MCF 10A (cell line): ENCODE measurements at regions not wholly inside any gene's neighbourhood (a gene's known extent, or its start where the extent isn't known, plus 50 kb on each side); places are given as distances from the start of the nearest gene placed in this dataset.

Experiments used
- BruUV-seq: library from RNA; stranded (reverse); fragments of 400-500 nt; replicated peaks from 2 replicates; lab custom pipeline; 2021; lab: Mats Ljungman, UMichigan
- CTCF ChIA-PET: fragments of 300-600 bp; sonication (Branson Sonifier 250); formaldehyde crosslinking; extraction: SDS; loops from one replicate; lab custom pipeline; 2021; ENCODE audit warnings: antibody characterized with exemption, inconsistent platforms; lab: Yijun Ruan, JAX
- POLR2A ChIA-PET: fragments of 300-600, 350-650 bp; sonication (Branson Sonifier 250); formaldehyde crosslinking; extraction: SDS; loops from one replicate; lab custom pipeline; 2020; ENCODE audit warnings: antibody characterized with exemption, inconsistent platforms; lab: Yijun Ruan, JAX
- DNase-seq: peaks from one replicate; pipeline ENCODE4 v3.0.0-alpha.2; 2018; ENCODE audit not compliant: unreplicated experiment
- H3K27ac Mint-ChIP-seq: one replicate; pipeline ENCODE4 v1.8.0; 2022; ENCODE audit warnings: mild to moderate bottlenecking, low read depth, mixed read lengths; ENCODE audit not compliant: unreplicated experiment
- H3K27me3 Mint-ChIP-seq: one replicate; pipeline ENCODE4 v1.8.0; 2022; ENCODE audit warnings: mixed read lengths; ENCODE audit not compliant: insufficient read depth, unreplicated experiment
- H3K36me3 Mint-ChIP-seq: one replicate; pipeline ENCODE4 v1.8.0; 2022; ENCODE audit warnings: mild to moderate bottlenecking, moderate library complexity, mixed read lengths; ENCODE audit not compliant: insufficient read depth, unreplicated experiment
- H3K4me1 Mint-ChIP-seq: one replicate; pipeline ENCODE4 v1.8.0; 2022; ENCODE audit warnings: mixed read lengths; ENCODE audit not compliant: insufficient read depth, unreplicated experiment
- H3K4me3 Mint-ChIP-seq: one replicate; pipeline ENCODE4 v1.8.0; 2022; ENCODE audit warnings: mild to moderate bottlenecking, moderate library complexity, mixed read lengths; ENCODE audit not compliant: unreplicated experiment
- H3K9me3 Mint-ChIP-seq: one replicate; pipeline ENCODE4 v1.8.0; 2022; ENCODE audit warnings: mixed read lengths; ENCODE audit not compliant: unreplicated experiment
- intact Hi-C: fragments of 100-400 bp; cut with micrococcal nuclease; formaldehyde crosslinking; loops from 2 replicates; pipeline ENCODE4 v1.14.1; 2022
- TF ChIP-seq, protein P1 (sequence below): fragments of 200-600 bp; IDR thresholded peaks from one replicate; pipeline ENCODE4 v1.8.0; 2022; ENCODE audit warnings: antibody characterized with exemption, mild to moderate bottlenecking; ENCODE audit not compliant: unreplicated experiment

- H3K36me3 Mint-ChIP-seq, result no peaks in the 10 kb centered on the region
Observed at GRCh38 chr10:110387617-110387982, 82.9 kb upstream of the SMNDC1 start.

GRCh38 chr10:110387983-110388686 is 83.4 kb upstream of the SMNDC1 start:
- BruUV-seq, result no TSS peak
- TF ChIP-seq, protein P1, sequence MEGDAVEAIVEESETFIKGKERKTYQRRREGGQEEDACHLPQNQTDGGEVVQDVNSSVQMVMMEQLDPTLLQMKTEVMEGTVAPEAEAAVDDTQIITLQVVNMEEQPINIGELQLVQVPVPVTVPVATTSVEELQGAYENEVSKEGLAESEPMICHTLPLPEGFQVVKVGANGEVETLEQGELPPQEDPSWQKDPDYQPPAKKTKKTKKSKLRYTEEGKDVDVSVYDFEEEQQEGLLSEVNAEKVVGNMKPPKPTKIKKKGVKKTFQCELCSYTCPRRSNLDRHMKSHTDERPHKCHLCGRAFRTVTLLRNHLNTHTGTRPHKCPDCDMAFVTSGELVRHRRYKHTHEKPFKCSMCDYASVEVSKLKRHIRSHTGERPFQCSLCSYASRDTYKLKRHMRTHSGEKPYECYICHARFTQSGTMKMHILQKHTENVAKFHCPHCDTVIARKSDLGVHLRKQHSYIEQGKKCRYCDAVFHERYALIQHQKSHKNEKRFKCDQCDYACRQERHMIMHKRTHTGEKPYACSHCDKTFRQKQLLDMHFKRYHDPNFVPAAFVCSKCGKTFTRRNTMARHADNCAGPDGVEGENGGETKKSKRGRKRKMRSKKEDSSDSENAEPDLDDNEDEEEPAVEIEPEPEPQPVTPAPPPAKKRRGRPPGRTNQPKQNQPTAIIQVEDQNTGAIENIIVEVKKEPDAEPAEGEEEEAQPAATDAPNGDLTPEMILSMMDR, result no peak
- intact Hi-C loops, result no loop called here
- no peaks in the 10 kb centered on the region for H3K9me3 Mint-ChIP-seq
- H3K27ac Mint-ChIP-seq, result no peak overlapping the region
- H3K36me3 Mint-ChIP-seq, result no peaks in the 10 kb centered on the region
- H3K4me3 Mint-ChIP-seq, result no peak overlapping the region
- POLR2A ChIA-PET, result no interaction called here
- H3K4me1 Mint-ChIP-seq, result peaks cover 10% of the 10 kb centered on the region
- no peak for DNase-seq
- H3K27me3 Mint-ChIP-seq, result no peaks in the 10 kb centered on the region
- CTCF ChIA-PET, result interaction anchor here (0.5 kb wide), 1 partner anchor 57 kb away, joined by 3 read pairs; no protein-coding TSS in a partner anchor

More at GRCh38 chr10:110387617-110387982, 82.9 kb upstream of the SMNDC1 start:
- CTCF ChIA-PET, result no interaction called here
- no peaks in the 10 kb centered on the region for H3K9me3 Mint-ChIP-seq
- H3K4me3 Mint-ChIP-seq, result no peak overlapping the region
- H3K27me3 Mint-ChIP-seq, result no peaks in the 10 kb centered on the region
- DNase-seq, result no peak
- peaks cover 4% of the 10 kb centered on the region for H3K4me1 Mint-ChIP-seq
- POLR2A ChIA-PET, result no interaction called here
- TF ChIP-seq, protein P1, result no peak
- intact Hi-C loops, result no loop called here
- BruUV-seq, result no TSS peak
- no peak overlapping the region for H3K27ac Mint-ChIP-seq

- Mint-ChIP-seq H3K27me3 (no peaks in the 10 kb centered on the region), H3K27ac (no peak overlapping the region), H3K9me3 (no peaks in the 10 kb centered on the region), H3K36me3 (no peaks in the 10 kb centered on the region), H3K4me1 (peaks cover 10% of the 10 kb centered on the region), H3K4me3 (no peak overlapping the region)
- no peak for DNase-seq
- ChIA-PET CTCF (interaction anchor here (0.5 kb wide), 1 partner anchor 57 kb away, joined by 3 read pairs; no protein-coding TSS in a partner anchor), POLR2A (no interaction called here)
- TF ChIP-seq, protein P1, result no peak
- intact Hi-C loops, result no loop called here
- BruUV-seq, result no TSS peak
Observed at GRCh38 chr10:110388687-110389052, 84.0 kb upstream of the SMNDC1 start.

DNA sequence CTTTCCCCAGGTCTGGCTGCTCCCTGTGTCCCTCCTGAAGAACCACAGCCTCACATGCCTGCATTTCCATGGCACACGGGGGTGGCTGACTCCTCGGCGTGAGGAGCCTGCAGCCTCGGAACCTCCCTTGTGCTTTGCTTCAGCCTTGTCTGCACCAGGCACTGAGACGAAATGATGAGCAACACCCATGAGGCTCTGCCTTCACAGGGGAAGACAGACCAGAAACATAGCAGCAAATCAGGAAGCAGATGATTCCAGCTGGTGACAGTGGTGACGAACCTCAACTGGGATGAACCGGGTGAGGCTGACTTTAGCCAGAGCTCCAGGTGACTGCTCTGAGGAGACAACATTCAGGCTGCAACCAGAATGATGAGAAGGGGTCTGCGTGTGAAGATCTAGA is 84.5 kb upstream of the SMNDC1 start:
- DNase-seq, result no peak
- ChIA-PET POLR2A (no interaction called here), CTCF (interaction anchor here (0.6 kb wide), 1 partner anchor 1206 kb away, joined by 3 read pairs; no protein-coding TSS in a partner anchor)
- H3K9me3 Mint-ChIP-seq, result no peaks in the 10 kb centered on the region
- BruUV-seq, result no TSS peak
- no peak overlapping the region for H3K4me3 Mint-ChIP-seq
- no peak overlapping the region for H3K27ac Mint-ChIP-seq
- intact Hi-C loops, result no loop called here
- H3K4me1 Mint-ChIP-seq, result peaks cover 10% of the 10 kb centered on the region
- TF ChIP-seq, protein P1, result no peak
- H3K36me3 Mint-ChIP-seq, result no peaks in the 10 kb centered on the region
- no peaks in the 10 kb centered on the region for H3K27me3 Mint-ChIP-seq
